ENCODE measurements at regions not wholly inside any gene's neighbourhood (a gene's known extent, or its start where the extent isn't known, plus 50 kb on each side); places are given as distances from the start of the nearest gene placed in this dataset.
A peak's percentile ranks its signal among the peaks of the same experiment; 100 is the strongest.
"Not testable (repeated sequence)": the region's sequence is repeated elsewhere in the genome, so short reads cannot be mapped to it uniquely, and the experiment has no call there.

DNA sequence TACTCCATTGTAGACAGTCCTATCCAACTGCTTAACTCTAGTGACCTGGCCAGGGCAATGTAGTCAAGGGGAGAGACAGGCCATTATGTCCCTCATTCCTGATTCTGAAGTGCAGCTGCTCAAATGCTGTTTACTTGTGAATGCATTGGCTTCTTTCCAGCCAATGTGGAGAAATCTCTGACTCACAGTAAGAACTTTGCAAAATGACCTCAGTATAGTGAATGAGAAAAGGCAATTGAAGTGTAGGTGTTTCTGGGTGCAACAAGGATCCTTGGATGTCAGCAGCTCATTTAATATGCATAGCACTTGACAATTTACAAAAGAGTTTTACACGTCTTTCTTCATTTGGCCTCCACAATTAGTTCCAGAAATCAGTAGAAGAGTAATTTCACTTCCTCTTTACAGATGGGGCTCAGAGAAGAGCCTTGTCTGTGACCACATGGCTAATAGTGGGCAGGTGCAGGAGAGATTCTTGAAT lies 367.2 kb downstream of the OSTF1 start:
- peak; percentile 4 for DNase-seq (ENCODE audit: insufficient read length, low spot score)
- FAIRE-seq, result no peak

DNA sequence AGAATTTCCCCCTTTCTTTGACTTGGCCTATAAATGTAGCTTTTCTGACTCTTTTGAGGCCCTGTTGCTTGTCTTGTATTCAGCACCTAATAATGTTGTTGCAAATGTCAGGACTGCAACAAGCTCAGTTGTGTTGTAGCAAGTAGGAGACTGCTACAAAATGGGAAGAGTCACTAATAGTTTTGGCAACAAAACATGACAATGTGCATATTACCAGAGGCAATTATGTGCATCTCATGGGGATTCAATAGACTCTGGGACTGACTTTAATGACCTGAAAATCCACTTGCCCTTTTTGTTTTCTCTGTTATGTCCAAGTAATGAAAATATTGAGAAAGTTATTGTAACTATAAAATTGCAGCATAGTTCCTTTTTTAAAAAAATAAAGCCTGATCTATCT lies 368.4 kb downstream of the OSTF1 start:
- no peak for FAIRE-seq
- DNase-seq (ENCODE audit: insufficient read length, low spot score), result no peak

DNA sequence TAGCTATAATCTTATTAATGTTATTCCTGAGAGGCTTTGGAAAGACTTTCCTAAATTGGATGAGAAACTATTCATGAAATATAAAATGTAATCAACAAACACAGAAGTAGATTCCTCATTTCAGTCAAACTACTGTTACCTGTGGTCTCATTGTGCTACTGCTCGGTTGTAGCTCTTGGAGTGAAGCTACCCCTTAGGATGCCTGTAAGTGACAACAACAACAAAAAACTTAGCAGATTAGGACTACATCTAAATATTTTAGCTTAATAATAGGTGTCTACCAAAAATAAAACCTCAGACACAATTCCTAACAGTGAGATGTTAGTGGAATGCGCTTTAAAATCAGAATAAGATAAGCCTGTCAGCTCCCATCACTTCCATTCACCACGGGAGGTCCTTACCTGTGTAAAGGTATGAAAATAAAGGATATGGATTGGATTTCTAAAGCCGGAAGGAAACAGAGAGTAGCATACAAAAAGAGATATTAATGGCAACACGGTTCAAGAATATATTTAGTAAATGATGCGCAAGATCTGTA lies 369.2 kb downstream of the OSTF1 start:
- no peak for DNase-seq (ENCODE audit: insufficient read length, low spot score)
- FAIRE-seq, result no peak

DNA sequence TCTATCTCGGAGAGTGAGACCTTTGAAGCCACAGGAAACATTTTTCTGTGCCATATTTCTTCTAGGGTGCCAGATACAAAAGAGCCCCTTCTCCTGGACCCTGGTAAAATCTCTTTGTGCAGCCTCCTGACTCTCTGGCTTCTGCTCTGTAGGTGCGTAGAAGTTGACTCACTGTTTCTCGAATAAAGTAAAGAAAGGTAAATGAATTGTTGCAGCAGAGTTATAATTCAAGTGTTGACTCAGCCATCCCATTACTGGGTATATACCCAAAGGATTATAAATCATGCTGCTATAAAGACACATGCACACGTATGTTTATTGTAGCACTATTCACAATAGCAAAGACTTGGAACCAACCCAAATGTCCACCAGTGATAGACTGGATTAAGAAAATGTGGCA lies 371.0 kb downstream of the OSTF1 start:
- FAIRE-seq, result not testable (repeated sequence)

DNA sequence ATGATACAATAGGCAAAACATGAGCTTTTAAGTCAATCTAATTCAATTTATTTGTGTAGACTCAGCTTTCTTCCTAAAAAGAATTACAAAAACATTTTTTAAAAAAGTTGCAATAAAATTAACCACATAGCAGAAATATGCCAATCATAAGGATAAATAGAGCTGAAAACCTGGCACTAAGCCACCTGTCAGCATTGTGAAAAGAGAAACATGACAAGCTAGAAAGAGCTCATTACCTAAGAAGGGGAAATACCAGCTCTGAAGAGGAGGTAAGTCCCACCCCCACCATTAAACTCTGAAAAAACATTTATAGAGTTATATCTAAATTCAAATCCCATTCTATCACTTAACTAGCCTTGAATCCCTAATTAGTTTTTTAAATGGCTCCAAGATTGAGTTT lies 372.9 kb downstream of the OSTF1 start:
- no peak for FAIRE-seq
- DNase-seq (ENCODE audit: insufficient read length, low spot score), result no peak

More for the DNA sequence above, 371.0 kb downstream of the OSTF1 start:
- DNase-seq (ENCODE audit: insufficient read length, low spot score), result not testable (repeated sequence)

DNA sequence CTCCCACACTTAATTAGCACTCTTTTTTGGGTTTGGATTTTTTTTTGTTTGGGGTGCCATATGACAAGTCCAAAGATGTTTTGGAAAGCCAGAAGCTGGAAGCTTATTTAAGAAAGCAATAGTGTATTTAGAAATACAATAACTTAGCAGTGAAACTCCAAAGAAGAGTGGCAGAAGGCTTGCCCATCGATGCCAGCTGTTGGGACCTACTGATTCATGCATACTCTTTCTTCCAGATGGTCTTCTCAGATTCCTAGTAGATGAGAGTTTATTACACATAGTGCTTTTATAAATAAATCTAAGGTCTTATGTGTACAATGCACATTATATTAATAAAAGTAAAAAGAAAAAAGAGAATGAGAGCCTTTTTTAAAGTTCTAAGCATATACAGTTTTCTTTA lies 374.6 kb downstream of the OSTF1 start:
- DNase-seq (ENCODE audit: insufficient read length, low spot score), result no peak
- FAIRE-seq, result no peak

DNA sequence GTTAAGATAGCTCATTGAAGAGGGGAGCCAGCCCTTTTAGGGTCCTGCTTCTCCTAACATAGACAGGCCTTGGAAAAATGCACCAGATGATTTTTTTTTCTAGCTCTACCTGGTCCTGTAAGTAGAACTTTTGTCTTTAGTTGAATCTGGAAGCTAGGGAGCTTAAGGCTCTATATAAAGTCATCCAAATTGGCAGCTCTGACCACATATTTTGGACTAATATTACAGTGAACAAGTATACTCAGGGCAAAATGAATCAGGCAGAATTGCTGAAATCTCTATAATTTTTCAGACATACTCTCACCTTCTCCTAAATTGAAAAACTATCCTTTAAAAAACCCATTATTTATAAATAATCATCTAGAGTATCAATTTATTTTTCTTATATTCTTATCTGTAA lies 375.6 kb downstream of the OSTF1 start:
- no peak for FAIRE-seq

DNA sequence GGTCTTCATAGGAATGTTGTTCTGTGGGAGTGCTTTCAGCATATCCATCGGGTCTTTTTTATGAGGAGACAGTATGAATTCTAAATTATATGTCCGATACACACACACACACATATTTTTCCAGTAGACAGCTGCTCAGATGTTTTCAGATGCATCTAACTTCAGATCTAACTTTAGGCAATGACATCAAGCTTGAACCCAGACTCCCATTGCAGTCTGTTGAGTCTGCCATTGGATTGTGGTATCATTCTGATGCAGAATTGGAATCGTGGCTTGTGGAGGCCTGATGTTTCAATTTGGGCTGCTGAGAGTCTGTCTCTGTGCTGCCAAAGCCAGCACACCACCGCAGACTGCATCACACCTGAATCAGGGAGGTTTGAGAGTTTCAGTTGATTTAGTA lies 376.4 kb downstream of the OSTF1 start:
- FAIRE-seq (no peak), DNase-seq (ENCODE audit: insufficient read length, low spot score) (no peak)

More for the DNA sequence above, 375.6 kb downstream of the OSTF1 start:
- no peak for DNase-seq (ENCODE audit: insufficient read length, low spot score)

DNA sequence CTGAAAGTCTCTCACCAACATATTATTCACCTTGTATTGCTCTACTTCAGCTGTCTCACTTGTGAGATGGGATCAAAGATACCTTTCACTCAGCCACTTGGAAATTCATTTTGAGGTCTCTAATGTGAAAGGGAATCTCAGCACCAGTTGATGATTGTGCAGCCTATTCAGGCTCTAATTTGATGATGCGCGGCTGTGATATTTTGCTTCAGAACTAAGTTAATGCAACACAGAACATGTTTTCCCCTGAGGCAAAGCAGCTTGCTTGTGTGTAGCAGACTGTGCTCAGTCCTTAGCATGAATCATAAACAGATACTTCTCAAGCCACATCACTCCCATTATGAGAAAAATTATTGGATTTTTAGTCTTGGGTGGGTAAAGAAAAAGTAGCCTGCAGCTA lies 378.8 kb downstream of the OSTF1 start:
- FAIRE-seq, result no peak
- no peak for DNase-seq (ENCODE audit: insufficient read length, low spot score)

DNA sequence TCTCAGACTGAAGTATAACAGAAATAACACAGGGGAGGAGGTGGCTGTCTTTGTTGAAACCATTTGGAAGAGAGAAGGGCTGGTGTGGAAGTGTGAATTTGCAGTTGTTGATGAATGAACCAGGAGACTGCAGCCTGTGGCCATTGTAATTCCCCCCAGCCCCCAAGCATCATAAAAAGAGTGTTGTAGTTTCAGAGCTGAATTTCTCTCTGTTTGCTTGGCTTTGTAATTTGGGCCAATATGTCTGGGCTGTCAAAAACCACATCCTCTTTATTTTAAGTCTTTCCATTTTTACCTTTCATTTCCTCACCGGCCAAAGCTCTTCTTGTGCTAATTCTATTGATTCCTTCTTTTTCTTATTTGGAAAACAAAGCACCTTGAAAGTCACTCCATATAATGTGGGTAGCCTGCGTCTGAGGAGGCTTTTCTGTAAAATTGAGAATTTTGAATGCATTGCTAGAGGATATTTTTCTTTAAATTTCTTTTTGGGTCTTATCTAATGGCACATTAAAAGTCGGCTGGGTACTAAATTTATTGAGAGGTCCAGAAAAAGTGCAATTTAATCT lies 383.3 kb downstream of the OSTF1 start:
- no peak for DNase-seq (ENCODE audit: insufficient read length, low spot score)

DNA sequence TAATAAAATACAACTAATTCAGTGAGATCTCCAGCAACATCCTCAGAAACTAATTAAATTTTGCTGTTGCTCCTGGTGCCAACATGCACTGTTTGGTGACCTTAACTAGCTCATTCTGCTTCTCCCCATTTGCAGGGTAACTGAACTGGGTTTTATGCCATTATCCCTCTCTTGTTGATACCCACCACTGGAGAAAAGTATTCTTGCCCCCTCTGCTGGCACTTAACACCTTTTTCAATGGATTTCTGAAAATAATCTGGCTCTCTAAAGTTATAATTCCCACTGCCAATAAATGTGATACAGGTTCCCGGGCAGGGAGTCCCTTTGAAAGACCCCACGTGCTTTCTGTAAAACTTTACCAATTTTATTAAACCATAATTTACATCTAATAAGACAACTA lies 394.3 kb downstream of the OSTF1 start:
- FAIRE-seq, result no peak
- no peak for DNase-seq (ENCODE audit: insufficient read length, low spot score)

More for the DNA sequence above, 383.3 kb downstream of the OSTF1 start:
- FAIRE-seq, result no peak

DNA sequence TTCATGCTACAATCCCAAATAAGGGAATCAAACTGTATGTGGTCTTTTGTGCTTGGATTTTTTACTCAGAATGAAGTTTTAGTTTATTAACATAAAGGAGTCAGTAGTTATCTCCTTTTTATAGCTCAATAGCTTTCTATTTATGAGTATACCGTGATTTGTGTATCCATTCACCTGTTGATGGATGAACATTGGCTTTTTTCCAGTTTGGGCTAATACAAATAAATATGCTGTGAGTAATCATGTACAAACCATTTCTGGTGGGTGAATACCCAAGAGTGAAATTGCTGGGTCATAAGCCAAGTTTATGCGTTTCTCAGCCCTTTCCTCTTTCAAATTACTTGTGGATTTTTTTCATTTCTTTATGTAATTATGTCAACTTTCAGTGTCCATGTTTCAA lies 395.3 kb downstream of the OSTF1 start:
- FAIRE-seq (no peak), DNase-seq (ENCODE audit: insufficient read length, low spot score) (no peak)

DNA sequence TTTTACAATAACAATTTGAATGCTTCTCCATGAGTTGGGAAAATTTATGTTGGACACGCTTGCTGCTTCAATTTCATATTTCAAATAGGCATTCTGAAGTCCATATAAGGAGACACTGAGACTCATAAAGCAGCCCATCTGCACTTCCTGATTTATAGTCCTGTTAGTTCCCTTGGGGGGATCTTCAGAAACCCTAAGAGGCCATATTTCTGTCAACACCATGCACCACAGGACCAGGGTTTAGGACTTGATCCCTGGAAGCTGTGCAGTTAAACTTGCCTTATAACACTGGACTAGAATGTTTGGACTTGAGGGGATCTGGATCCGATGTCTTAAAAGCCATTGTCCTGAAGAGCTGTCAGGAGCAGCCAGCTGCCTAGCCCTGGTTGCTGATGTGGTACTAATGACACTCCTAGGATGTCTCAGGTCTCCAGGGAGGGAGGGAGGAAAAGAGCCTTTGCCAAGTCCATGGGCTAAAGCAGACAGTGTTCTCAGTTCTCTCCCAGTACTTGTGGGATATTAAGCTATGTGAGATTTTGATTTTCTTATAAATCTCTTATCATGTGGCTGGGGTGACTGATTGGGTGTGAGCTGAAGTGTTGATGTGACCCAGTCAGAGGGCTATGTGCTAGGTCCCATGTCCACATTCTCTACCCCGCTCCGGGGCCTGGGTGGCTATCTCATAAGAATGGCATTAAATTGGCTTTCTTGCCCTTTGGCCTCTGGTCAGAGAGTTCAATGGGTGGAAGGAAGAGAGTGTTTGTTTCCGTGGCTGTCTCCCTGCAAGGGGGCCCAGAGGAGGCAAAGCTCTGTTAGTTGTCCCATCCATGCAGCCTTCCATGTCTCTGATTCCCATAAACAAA lies 399.8 kb downstream of the OSTF1 start:
- DNase-seq (ENCODE audit: insufficient read length, low spot score) (no peak), FAIRE-seq (no peak)

DNA sequence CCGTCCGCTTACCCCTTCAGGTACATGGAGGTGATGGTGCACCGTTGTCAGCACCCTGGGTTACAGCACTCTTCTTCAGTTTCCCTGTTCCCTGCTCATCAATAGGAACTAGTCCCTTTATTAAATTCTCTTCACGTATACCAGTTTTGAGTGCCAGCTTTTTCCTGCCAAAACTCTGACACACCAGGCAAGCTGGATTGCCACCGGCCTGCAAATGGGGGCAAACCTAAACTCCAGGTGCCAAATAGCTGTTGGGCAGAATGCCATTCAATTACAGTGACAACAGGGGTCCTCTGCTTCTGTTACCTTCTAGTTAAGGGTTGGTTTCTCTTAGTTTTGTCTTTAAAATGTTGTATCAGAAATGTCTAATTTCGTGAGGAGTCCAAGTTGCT lies 400.4 kb downstream of the OSTF1 start:
- FAIRE-seq, result no peak
- no peak for DNase-seq (ENCODE audit: insufficient read length, low spot score)

DNA sequence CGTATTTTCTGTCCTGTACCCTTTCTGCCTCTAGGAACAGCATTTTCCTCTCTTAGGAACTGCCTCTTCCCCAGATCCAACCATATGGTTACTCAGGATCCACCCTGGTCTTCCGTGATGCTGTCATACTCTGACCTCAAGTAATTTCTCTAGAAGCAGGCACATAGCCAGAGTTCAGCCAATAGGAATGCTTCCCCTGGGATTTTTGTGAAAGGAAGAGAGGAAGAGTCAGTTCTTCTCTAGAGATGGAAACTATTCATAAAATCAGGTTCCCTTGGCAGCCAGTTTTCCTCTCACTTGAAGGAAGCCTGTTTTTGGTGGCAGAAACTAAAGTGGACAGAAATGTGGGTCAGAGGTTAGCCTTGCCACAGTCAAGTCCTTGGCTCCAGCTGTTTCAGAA lies 400.1 kb upstream of the PCSK5 start:
- DNase-seq (ENCODE audit: insufficient read length, low spot score), result no peak
- no peak for FAIRE-seq

DNA sequence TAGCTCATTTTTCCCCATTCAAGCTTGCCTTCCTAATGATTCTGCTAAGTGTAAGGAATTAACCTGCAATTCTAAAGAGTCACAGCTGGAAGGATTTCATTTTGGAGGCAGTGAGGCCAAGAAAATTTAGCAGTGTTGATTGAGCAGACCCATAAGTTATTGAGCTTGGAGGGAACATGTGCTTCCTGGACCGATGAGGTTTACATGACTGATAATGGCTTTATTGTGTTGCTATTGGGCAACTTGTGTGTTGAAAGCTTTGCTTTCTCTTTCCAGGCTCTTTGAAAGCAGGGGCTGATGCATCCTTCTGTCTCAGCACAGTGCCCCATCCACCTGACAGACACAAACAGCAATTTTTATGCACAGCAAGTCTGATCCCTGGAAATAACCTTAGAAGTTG lies 398.9 kb upstream of the PCSK5 start:
- FAIRE-seq (no peak), DNase-seq (ENCODE audit: insufficient read length, low spot score) (no peak)

DNA sequence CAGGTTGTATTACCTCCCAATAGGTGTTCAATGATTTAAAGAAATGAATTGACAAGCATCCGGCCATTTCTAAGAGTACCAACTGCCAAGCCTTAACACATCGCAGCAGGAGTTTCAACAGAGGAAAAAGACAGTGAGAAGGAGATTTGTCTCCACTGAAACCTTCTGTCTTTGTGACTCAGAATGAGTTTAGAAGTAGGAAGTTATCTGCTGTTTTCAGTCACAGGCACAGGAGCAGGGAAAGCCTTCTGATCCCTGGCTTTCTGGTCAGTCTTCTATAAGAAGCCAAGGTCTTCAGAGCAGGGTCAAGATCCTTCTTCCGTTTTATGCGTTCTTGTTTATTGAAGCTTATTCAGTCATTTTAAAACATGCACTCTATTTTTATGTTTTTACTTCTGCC lies 390.7 kb upstream of the PCSK5 start:
- FAIRE-seq (no peak), DNase-seq (ENCODE audit: insufficient read length, low spot score) (no peak)

DNA sequence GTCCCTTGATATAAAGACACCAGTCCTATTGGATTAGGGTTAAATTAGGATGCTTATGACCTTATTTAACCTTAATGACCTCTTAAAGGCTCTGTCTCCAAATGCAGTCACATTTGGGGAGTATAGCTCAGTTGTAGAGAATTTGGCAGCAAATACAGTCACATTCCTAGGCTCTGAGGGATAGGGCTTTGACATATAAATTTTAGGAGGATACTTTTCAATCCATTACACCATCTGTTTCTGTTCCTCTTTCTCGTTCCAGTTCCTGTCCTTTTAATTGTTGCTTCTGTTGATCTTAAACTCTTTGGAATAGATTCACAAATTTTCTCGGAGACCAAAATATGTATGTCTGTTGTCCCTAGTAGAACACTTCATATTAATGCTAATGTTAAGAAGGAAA lies 390.0 kb upstream of the PCSK5 start:
- FAIRE-seq (no peak), DNase-seq (ENCODE audit: insufficient read length, low spot score) (no peak)

DNA sequence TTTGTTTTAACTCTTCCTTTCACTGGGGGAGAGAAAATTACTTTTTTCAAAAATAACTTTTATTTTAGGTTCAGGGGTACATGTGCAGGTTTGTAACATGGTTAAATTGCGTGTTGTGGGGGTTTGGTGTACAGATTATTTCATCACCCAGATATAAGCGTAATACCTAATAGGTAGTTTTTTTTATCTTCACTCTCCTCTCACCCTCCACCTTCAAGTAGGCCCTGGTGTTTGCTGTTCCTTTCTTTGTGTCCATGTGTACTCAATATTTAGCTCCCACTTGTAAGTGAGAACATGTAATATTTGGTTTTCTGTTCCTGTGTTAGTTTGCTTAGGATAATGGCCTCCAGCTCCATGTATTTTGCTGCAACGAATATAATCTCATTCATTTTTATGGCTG lies 389.5 kb upstream of the PCSK5 start:
- not testable (repeated sequence) for FAIRE-seq; DNase-seq (ENCODE audit: insufficient read length, low spot score)

DNA sequence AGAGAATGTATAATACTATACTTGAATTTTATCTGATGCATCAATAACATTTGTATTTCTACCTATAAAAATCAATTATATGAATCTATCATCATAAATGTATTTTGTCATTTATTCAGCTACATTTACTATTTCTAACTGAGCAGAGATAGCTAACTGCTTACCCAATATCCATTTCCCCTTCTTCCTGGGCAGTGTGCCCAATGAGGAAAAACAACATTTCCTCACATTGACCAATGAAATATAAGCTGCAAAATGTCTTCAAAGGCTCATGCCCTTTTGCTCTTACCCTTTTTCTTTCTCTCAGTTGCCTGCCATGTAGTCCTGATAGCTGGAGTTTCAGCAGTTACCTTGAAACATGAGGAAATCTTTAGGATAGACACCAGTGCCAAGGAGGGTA lies 385.8 kb upstream of the PCSK5 start:
- no peak for FAIRE-seq
- no peak for DNase-seq (ENCODE audit: insufficient read length, low spot score)

DNA sequence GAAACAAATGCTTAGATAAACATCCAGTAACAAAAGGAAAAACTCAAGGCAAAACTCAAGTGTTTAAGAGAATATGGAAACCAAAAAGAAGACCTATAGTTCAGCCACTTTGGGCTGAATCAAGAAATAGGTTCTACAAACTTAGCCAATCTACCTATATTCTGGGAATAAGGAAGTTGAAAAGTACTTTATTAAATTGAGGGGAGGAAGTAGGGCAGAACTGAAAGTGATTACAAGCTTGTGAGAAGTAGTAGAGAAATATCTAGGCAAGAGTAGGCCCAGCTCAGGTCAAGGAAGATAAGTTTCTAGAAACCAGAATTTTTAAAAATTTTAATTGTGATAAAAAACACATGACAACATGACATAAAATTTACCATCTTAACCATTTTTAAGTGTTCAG lies 384.8 kb upstream of the PCSK5 start:
- DNase-seq (ENCODE audit: insufficient read length, low spot score) (no peak), FAIRE-seq (no peak)

DNA sequence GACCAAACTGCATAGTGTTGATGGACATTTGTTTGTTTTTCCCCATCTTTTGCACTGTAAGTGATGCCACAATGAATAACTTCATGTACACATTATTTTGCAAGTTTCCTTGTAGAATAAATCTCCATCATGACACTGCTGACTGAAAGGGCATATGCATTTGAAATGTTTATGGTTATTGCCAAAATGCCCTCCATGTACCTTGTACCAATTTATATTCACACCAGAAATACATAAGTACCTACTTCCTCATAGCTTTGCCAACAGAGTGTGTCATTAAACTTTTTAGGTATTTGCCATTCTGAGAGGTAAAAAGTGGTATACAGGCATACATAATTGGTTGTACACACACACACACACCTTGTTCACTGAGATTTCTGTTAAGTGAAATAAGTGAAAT lies 361.0 kb upstream of the PCSK5 start:
- DNase-seq (ENCODE audit: insufficient read length, low spot score), result no peak
- no peak for FAIRE-seq
